GM21515 (cell line): ENCODE measurements at regions not wholly inside any gene's neighbourhood (a gene's known extent, or its start where the extent isn't known, plus 50 kb on each side); places are given as distances from the start of the nearest gene placed in this dataset.
"Not testable (repeated sequence)": the region's sequence is repeated elsewhere in the genome, so short reads cannot be mapped to it uniquely, and the experiment has no call there.

Experiments
- ATAC-seq: cut with Tn5 transposase; IDR thresholded peaks from one replicate; pipeline ENCODE4 v1.9.1; 2021; ENCODE audit not compliant: unreplicated experiment

GRCh38 chr4:83929550-83929949, 393.6 kb downstream of the GPAT3 start:
- ATAC-seq = no peak

- no peak for ATAC-seq
Measured at GRCh38 chr4:83926950-83927349, 391.0 kb downstream of the GPAT3 start.

GRCh38 chr4:83923341-83923740, 387.4 kb downstream of the GPAT3 start:
- ATAC-seq = no peak

GRCh38 chr4:83922402-83922801, 386.5 kb downstream of the GPAT3 start:
- ATAC-seq = no peak

- ATAC-seq = no peak
Measured at GRCh38 chr4:83921124-83921523, 385.2 kb downstream of the GPAT3 start.

- ATAC-seq = no peak
Measured at GRCh38 chr4:83920375-83920774, 384.5 kb downstream of the GPAT3 start.

- no peak for ATAC-seq
Measured at GRCh38 chr4:83917572-83917971, 381.7 kb downstream of the GPAT3 start.

GRCh38 chr4:83910693-83911092, 374.8 kb downstream of the GPAT3 start:
- ATAC-seq = no peak

GRCh38 chr4:83906561-83906960, 370.7 kb downstream of the GPAT3 start:
- ATAC-seq = no peak

GRCh38 chr4:83905952-83906351, 370.0 kb downstream of the GPAT3 start:
- ATAC-seq = no peak

- ATAC-seq = not testable (repeated sequence)
Measured at GRCh38 chr4:83903740-83904139, 367.8 kb downstream of the GPAT3 start.

- ATAC-seq = no peak
Measured at GRCh38 chr4:83894831-83895230, 358.9 kb downstream of the GPAT3 start.

- ATAC-seq = no peak
Measured at GRCh38 chr4:83890816-83891215, 354.9 kb downstream of the GPAT3 start.

- ATAC-seq = no peak
Measured at GRCh38 chr4:83890231-83890630, 354.3 kb downstream of the GPAT3 start.

- no peak for ATAC-seq
Measured at GRCh38 chr4:83889802-83890201, 353.9 kb downstream of the GPAT3 start.

GRCh38 chr4:83885256-83886182, 349.6 kb downstream of the GPAT3 start:
- no peak for ATAC-seq

GRCh38 chr4:83876047-83876446, 340.1 kb downstream of the GPAT3 start:
- no peak for ATAC-seq

- no peak for ATAC-seq
Measured at GRCh38 chr4:83875437-83875836, 339.5 kb downstream of the GPAT3 start.

GRCh38 chr4:83873996-83874395, 338.1 kb downstream of the GPAT3 start:
- no peak for ATAC-seq

- ATAC-seq = no peak
Measured at GRCh38 chr4:83870328-83870950, 334.5 kb downstream of the GPAT3 start.

GRCh38 chr4:83866834-83867621, 331.1 kb downstream of the GPAT3 start:
- ATAC-seq = no peak
